ENCODE measurements at regions not wholly inside any gene's neighbourhood (a gene's known extent, or its start where the extent isn't known, plus 50 kb on each side); places are given as distances from the start of the nearest gene placed in this dataset.

GRCh38 chrX:7269991-7270390 lies 122.0 kb upstream of the PUDP start:
- Histone ChIP-seq H3K4me3 (ENCODE audit: insufficient read depth, low read length, poor library complexity, severe bottlenecking) (no peak overlapping the region), H3K27me3 (ENCODE audit: low read length) (no peaks in the 10 kb centered on the region), H3K4me2 (ENCODE audit: low read depth, low read length, poor library complexity, severe bottlenecking) (no peak overlapping the region)

GRCh38 chrX:7269589-7269988 lies 121.6 kb upstream of the PUDP start:
- Histone ChIP-seq H3K36me3 (ENCODE audit: low read length) (no peaks in the 10 kb centered on the region), H3K4me3 (ENCODE audit: insufficient read depth, low read length, poor library complexity, severe bottlenecking) (no peak overlapping the region), H3K79me2 (ENCODE audit: insufficient read depth, low read length) (no peaks in the 10 kb centered on the region), H2AFZ (ENCODE audit: low read depth, low read length, severe bottlenecking) (no peak overlapping the region), H3F3A (ENCODE audit: insufficient read depth) (no peaks in the 10 kb centered on the region), H3K27ac (ENCODE audit: low read depth, low read length) (no peak overlapping the region), H3K9ac (ENCODE audit: low read length) (no peak overlapping the region), H3K4me2 (ENCODE audit: low read depth, low read length, poor library complexity, severe bottlenecking) (no peak overlapping the region), H3K9me2 (replicated peaks; ENCODE audit: insufficient read depth, low read length) (no peaks in the 10 kb centered on the region), H3K9me3 (ENCODE audit: insufficient read depth, low read length) (no peaks in the 10 kb centered on the region), H3K27me3 (ENCODE audit: low read length) (no peaks in the 10 kb centered on the region), H4K20me1 (ENCODE audit: low read depth, low read length) (no peaks in the 10 kb centered on the region)
- TF ChIP-seq EZH2phosphoT487 (conservative IDR thresholded peaks at IDR 0.05; ENCODE audit: low read length), result no peak
- TF ChIP-seq CTCF (IDR thresholded peaks at IDR 0.05; ENCODE audit: insufficient read depth, low read length, poor library complexity, severe bottlenecking), result no peak

More at GRCh38 chrX:7269991-7270390, 122.0 kb upstream of the PUDP start:
- Histone ChIP-seq H3K27ac (ENCODE audit: low read depth, low read length) (no peak overlapping the region), H3K9me3 (ENCODE audit: insufficient read depth, low read length) (no peaks in the 10 kb centered on the region), H3K79me2 (ENCODE audit: insufficient read depth, low read length) (no peaks in the 10 kb centered on the region), H4K20me1 (ENCODE audit: low read depth, low read length) (no peaks in the 10 kb centered on the region), H3F3A (ENCODE audit: insufficient read depth) (no peaks in the 10 kb centered on the region), H2AFZ (ENCODE audit: low read depth, low read length, severe bottlenecking) (no peak overlapping the region), H3K9ac (ENCODE audit: low read length) (no peak overlapping the region), H3K36me3 (ENCODE audit: low read length) (no peaks in the 10 kb centered on the region), H3K9me2 (replicated peaks; ENCODE audit: insufficient read depth, low read length) (no peaks in the 10 kb centered on the region)
- no peak for TF ChIP-seq EZH2phosphoT487 (conservative IDR thresholded peaks at IDR 0.05; ENCODE audit: low read length)
- no peak for TF ChIP-seq CTCF (IDR thresholded peaks at IDR 0.05; ENCODE audit: insufficient read depth, low read length, poor library complexity, severe bottlenecking)

GRCh38 chrX:7266288-7266687 lies 118.3 kb upstream of the PUDP start:
- Histone ChIP-seq H4K20me1 (ENCODE audit: low read depth, low read length) (no peaks in the 10 kb centered on the region), H3K9me2 (replicated peaks; ENCODE audit: insufficient read depth, low read length) (no peaks in the 10 kb centered on the region), H3K9me3 (ENCODE audit: insufficient read depth, low read length) (no peaks in the 10 kb centered on the region), H3F3A (ENCODE audit: insufficient read depth) (no peaks in the 10 kb centered on the region; the same call in 1 of the 2 replicates), H3K79me2 (ENCODE audit: insufficient read depth, low read length) (no peaks in the 10 kb centered on the region), H3K9ac (ENCODE audit: low read length) (no peak overlapping the region), H3K36me3 (ENCODE audit: low read length) (0 out of 2 replicates have a peak, but pooled peaks cover 3% of the 10 kb centered on the region), H3K27ac (ENCODE audit: low read depth, low read length) (no peak overlapping the region), H2AFZ (ENCODE audit: low read depth, low read length, severe bottlenecking) (no peak overlapping the region), H3K4me3 (ENCODE audit: insufficient read depth, low read length, poor library complexity, severe bottlenecking) (no peak overlapping the region), H3K4me2 (ENCODE audit: low read depth, low read length, poor library complexity, severe bottlenecking) (no peak overlapping the region), H3K27me3 (ENCODE audit: low read length) (no peaks in the 10 kb centered on the region)
- TF ChIP-seq CTCF (IDR thresholded peaks at IDR 0.05; ENCODE audit: insufficient read depth, low read length, poor library complexity, severe bottlenecking), result no peak
- no peak for TF ChIP-seq EZH2phosphoT487 (conservative IDR thresholded peaks at IDR 0.05; ENCODE audit: low read length)

Measured in SU-DHL-6 (cell line).